COLO668 (cell line): ENCODE measurements at regions not wholly inside any gene's neighbourhood (a gene's known extent, or its start where the extent isn't known, plus 50 kb on each side); places are given as distances from the start of the nearest gene placed in this dataset.
"Not testable (repeated sequence)": the region's sequence is repeated elsewhere in the genome, so short reads cannot be mapped to it uniquely, and the experiment has no call there.

Source experiments
- DNase-seq: peaks from one replicate; lab custom pipeline; 2025; ENCODE audit not compliant: unreplicated experiment; lab: John Stamatoyannopoulos, UW

- no peak for DNase-seq
Measured at GRCh38 chr4:144366425-144366824, 225.9 kb upstream of the GYPA start.

DNA sequence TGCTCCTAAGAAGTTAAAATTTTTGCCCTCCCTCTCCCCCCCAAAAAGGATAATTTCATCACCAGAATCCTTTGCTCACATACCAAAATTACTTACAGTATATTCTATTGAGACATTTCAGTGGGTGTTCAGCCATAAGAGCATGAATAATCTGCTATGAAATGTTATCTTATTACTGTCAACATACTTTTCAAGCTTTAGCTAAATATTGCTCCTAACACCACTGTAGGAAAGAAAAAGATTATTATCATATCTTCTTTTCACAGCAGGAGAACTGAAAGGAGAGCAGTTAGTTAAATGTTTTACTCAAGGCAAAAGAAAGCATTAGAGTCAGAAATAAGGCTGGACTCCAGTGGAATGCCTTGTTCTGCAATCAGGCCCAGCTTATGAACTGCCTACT, 231.0 kb upstream of the GYPA start:
- DNase-seq: no peak

DNA sequence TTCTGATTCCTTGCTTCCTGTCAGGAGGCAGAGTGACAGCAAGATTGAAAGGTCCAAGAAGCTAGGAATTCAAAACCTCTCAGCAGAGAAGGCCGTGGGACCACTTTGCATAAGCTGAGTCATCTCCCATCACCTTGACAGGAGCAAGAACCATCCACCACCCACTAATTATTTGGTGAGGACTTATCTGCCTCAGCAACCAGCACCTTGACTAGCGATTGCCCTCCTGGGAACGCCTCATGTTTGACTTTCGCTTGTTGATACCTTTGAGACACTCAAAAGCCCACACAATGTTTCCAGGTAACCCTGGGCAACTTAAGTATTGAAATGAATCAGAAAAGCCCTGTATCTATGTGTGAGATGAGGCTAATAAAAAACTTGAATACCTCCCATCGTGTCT, 233.5 kb upstream of the GYPA start:
- DNase-seq: no peak

DNA sequence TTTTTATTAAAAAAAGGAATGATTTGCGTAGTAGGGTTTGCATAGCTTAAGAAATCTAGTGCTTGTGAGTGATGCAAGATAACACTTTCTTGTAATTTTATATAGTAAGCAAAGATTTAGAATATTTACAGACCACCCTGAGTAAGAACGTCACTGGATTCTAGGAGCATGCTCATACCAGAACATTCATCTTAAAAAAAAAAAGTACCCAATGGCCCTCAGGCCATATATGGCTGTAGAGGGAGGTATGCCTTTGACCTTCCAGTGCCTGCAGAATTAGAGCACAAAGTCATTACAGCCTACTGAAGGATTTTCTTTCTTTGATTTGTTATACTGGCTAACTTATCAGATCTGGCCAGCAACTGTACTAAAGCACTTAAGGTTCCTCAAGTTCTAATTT, 236.3 kb upstream of the GYPA start:
- no peak for DNase-seq

DNA sequence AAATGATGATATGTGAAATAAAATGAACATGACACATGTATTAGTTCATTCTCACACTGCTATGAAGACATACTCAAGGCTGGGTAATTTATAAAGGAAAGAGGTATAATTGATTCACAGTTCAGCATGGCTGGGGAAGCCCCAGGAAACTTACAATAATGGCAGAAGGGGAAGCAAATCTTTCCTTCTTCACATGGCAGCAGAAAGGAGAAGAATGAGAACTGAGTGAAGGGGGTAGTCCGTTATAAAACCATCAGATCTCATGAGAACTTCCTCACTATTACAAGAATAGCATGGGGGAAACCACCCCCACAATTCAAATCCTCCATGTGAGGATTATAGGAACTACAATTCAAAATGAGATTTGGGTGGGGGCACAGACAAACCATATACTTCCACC, 243.9 kb upstream of the GYPA start:
- no peak for DNase-seq

DNA sequence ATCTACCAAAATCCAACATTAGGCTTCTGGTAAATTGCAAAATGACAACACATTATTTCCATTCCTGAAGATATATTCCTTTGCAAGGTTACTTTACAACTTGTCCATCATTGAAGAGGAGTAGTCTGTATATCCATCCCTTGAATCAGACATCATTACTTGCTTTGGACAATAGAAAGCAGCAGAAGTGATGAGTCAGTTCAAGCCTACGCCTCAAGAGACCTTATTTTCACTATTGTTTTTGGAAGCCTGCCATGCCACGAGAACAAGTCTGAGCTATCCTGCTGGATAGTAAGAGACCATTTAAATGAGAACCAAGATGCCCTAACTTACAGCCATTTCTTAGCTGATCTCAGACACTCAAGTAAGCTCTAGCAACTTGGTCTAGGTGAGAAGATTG, 246.0 kb upstream of the HHIP start:
- DNase-seq: peak; percentile 20

DNA sequence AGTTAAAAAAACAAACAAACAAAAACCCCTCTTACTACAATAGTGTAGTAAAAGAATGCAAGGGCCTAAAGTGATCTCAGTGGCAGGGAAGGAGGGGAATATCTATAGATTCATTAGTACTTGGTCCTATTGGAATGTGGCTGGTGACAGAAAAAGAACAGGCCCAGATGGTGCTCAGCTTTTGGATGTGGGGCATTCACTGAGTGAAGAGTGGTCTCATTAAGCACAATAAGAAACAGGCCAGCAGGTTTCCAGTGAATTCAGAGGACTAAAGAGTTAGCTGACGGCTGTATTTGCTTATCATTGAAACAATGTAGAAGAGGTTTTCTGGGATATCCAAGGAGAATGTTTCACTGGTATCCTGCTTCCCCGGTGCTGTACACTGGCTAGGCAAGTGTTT, 243.8 kb upstream of the HHIP start:
- no peak for DNase-seq

- DNase-seq: no peak
Measured at GRCh38 chr4:144402999-144403398, 243.0 kb upstream of the HHIP start.

- DNase-seq: no peak
Measured at GRCh38 chr4:144403893-144404292, 242.1 kb upstream of the HHIP start.

DNA sequence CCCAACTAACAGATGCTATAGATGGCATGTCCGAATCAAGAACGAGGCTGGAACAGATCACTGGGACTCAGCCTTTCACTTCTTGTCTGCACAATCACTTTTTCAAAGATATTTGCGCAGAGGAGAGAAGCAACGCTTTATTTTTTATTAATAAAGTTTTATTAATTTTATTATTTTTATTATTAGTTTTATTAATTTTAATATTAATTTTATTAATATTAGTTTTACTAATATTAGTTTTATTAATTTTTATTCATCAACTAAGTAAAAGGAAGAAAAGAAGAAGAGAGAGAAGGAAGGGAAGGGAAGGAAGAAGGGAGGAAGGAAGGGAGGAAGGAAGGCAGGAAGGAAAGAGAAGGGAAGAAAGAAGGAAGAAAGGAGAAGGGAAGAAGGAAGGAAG, 236.4 kb upstream of the HHIP start:
- no peak for DNase-seq

- no peak for DNase-seq
Measured at GRCh38 chr4:144410230-144410783, 235.6 kb upstream of the HHIP start.

- no peak for DNase-seq
Measured at GRCh38 chr4:144411119-144411518, 234.8 kb upstream of the HHIP start.

DNA sequence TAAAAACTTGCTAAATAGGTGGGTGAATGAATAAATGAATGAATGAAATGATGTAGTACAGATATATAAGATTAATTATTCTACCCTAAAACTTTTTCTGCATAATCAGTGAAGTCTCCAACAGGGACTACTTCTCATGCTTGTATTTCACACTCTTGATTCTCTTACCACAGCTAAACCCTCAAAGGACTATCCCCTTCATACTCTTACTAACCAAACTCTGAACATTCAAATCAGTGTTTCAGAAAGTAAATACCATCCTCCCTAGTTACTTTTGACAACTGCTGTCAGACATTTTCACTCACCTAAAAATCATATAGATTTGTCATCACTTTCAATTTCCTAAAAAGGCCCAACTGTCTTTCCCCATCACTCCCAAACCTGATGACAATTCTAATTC, 234.3 kb upstream of the HHIP start:
- DNase-seq: no peak

DNA sequence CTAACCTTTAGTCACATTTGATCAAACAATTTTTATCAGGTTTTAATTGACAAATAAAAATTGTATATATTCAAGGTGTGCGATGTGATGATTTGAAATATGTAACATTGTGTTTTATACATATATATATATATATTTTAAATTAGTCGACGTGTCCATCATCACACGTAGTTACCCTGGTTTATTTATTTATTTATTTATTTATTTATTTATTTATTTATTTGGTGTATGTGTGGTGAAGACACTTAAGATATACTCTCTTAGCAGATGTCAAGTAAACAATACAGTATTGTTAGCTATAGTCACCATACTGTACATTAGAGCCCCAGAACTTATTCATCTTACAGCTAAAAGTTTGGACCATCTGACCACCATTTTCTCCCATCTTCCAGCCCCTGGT, 224.9 kb upstream of the HHIP start:
- DNase-seq: no peak

DNA sequence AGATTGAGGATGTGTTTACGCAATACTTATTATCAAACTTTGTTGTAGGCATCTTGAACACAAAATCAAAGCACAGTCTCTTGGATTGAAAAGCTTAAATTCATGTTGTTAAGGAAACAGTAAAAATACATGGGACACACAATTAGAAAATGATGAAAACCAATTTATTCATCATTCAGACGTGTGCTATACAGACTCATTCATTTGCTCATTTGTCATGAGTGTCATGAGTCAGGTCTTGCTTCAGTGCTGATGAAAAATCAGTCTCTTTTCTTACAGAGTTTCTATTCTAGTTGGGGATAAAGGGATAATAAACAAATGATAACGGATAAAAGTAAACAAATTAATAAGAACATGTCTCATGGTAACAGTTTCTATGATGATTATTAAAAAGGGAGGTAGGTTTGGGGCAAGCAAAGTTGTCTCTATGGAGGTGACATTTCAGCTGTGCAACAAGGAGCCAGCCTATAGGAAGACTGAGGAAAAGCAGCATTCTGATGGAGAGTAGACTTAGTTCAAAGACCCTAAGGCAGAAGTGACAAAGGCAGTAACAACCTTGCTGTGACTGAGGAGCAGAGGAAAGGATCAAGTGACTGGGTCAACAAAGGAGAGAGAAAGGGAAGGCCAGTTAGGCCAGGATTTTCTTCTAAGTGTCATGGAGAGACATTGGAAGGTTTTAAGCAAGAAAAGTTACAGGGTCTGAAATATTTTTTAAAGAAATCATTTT, 224.0 kb upstream of the HHIP start:
- DNase-seq: no peak

DNA sequence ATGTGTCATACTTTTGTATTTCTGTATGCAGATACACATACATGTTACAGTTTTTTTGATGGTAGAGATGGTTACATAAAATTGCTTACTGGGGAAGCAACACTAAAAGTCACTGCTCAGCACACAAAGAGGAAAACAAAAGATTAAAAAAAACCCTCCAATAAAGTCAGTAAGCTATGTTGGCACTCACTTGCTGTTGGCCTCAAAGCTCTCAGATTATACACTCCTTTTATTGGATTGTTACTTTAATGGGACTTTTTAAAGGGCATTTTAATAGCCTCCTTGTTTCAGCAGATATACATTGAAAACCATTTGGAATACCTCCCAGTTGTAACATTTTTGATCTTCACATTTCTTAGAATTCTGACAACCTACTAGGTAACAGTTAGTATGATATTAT, 222.0 kb upstream of the HHIP start:
- DNase-seq: no peak

DNA sequence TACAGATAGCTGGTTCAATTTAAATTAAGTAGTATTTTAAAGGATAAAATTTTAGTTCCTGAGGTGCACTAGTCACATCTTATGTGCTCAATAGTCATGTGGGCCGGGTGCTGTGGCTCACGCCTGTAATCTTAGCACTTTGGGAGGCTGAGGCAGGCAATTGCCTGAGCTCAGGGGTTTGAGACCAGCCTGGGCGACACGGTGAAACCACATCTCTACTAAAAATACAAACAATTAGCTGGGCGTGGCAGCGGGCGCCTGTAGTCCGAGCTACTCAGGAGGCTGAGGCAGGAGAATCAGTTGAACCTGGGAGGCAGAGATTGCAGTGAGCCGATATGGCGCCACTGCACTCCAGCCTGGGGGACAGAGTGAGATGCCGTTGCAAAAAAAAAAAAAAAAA, 219.9 kb upstream of the HHIP start:
- not testable (repeated sequence) for DNase-seq

GRCh38 chr4:144442713-144443112, 203.2 kb upstream of the HHIP start:
- no peak for DNase-seq

DNA sequence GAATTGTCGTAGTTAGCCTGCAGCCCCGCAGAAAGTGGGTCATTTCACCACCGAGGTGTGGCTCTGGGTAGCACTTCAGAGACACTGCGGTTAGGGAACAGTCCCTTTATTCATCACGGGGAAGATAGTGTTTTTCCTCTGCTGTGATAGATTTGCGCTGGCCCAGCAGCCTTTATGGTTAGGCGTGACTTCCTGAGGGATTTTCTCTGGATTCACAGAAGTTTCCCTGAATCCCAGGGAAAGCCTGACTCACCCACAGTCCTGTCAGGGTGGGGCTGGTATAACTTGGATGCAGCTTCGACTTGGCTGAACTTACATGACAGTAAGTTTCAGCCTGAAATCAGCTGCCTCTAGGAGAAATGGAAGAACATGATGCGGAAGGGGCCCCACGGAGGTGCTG, 196.3 kb upstream of the HHIP start:
- no peak for DNase-seq

DNA sequence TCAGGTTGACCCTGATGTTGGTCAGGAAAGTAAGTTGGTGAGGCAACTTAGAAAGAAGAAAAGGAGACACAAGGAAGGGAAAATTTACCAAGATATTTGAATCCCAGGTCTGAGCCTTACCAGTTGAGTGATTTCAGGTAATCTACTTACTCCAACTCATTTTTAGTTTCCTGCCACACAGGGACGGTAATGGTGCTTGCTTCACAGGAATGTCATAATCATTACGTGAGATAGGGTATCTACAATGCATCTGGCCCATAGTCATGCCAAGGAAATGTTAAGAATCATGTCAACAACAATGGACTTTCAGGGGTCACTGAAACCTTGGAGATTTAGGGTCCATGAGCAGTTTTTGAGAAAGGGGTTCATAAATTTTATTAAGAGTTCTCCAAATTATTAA, 195.4 kb upstream of the HHIP start:
- DNase-seq: no peak

DNA sequence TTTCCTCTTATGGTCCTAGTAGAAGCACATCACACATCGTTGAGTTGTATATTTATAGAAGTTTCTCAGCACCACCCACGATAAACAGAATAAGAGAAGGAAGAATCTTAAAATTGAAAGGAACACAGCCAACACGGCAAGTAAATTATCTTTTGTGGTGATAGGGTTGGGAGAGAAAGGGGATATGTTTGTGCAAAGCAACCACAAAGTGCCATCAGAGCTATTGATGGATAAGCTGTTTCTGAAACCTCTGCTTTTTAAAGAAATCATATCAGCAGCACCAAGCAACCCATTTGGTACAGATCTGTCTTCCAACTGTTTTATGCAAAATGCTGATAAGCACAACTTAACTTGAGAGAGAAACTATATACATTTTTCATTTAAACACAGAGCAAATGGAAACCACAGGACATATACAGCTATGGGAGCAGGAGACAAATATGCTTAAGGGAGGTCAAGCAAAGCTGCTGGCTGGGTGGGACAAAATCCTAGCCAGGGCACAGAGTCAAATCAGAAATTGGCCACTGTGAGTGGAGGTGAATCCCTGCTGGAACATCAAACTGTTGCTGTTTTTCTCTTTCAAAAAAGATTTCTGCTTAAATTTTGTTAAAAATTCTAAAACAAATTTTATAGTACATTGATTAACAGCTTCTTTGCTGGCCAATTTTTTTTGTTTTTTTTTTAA, 194.0 kb upstream of the HHIP start:
- DNase-seq: no peak

DNA sequence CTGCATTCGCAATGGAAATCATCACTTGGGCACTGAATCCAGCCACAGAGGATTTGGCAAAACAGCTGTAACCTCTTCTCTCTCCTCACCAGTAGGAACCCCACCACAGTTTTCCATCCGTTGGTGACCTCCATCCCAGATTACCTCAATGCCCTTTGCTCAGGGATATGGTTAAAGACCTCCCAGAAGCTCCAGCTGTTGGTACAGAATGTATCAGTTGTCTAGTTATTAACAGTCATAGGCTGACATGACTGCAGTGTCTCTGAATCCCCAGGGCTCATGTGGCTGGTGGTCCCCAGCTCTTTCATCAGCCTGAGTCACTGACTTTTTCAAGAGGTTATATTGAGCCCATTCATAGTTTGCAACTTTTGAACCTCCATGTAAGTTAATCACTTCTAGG, 189.8 kb upstream of the HHIP start:
- DNase-seq: no peak

- no peak for DNase-seq
Measured at GRCh38 chr4:144461906-144462305, 184.1 kb upstream of the HHIP start.
